PC-9 (cell line): ENCODE measurements at regions not wholly inside any gene's neighbourhood (a gene's known extent, or its start where the extent isn't known, plus 50 kb on each side); places are given as distances from the start of the nearest gene placed in this dataset.

ENCODE experiments used
- CTCF ChIP-seq: fragments of 200-600 bp; sonication (generic); conservative IDR thresholded peaks from 2 replicates; pipeline ENCODE4 v1.6.1; 2017; ENCODE audit warnings: mixed run types, antibody characterized with exemption, mild to moderate bottlenecking, moderate library complexity
- EZH2 ChIP-seq: fragments of 200-600 bp; sonication (generic); IDR thresholded peaks from 2 replicates; pipeline ENCODE4 v1.8.0; 2017; ENCODE audit warnings: antibody characterized with exemption, low read depth

DNA sequence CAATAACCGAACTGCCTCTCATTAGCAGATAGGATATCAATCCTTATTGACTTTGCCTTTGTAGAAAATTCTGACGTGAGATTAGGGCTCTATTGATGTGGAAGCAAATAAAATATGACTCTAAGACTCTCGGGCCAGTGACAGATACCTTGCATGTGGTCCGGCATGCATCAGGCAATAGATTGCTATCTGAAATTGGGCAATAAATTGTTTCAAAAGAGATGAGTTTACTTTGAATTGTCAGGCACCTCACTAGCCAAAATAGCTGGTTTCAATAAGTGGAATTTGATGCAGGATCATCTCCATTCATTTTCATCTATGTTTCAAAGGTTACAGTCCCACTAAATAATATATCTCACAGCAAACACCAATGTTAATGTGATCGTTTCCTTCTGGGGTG is 186.3 kb upstream of the PLEKHA5 start:
- TF ChIP-seq CTCF (no peak), EZH2 (no peak)
